ENCODE measurements at regions not wholly inside any gene's neighbourhood (a gene's known extent, or its start where the extent isn't known, plus 50 kb on each side); places are given as distances from the start of the nearest gene placed in this dataset.

GRCh38 chr1:109827466-109827865 lies 63.7 kb upstream of the EPS8L3 start (continued):
- TF ChIP-seq GRHL2 (CRISPR knock-in tag; IDR thresholded peaks at IDR 0.05; ENCODE audit: insufficient replicate concordance, severe bottlenecking), result no peak

DNA sequence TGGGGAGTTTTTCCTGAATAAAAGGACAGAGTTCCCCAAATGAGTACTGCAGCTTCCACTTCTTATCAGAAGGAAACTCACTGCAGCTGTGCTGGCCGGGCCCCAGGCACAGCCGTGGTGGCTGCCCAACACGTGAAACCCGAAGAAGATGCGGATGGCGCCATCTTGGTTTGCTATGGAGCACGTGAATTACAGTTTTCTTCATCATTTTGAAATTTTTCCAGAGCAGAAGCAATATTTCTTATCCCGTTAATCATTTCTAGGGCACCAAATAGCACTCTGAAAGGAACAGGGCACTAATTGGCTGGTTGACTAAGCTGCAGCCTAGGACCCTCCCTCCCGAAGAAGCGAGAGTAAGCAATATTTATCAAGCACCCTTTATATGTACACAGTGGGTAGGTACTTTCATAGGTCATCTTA lies 63.2 kb upstream of the EPS8L3 start:
- TF ChIP-seq EMX1 (CRISPR knock-in tag; IDR thresholded peaks at IDR 0.05) (no peak), RELA (CRISPR knock-in tag; IDR thresholded peaks at IDR 0.05; ENCODE audit: borderline replicate concordance) (no peak), SMAD3 (CRISPR knock-in tag; IDR thresholded peaks at IDR 0.05; ENCODE audit: borderline replicate concordance) (no peak), NFYB (CRISPR knock-in tag; conservative IDR thresholded peaks at IDR 0.05; ENCODE audit: low read depth) (no peak), ZNF263 (CRISPR knock-in tag; IDR thresholded peaks at IDR 0.05; ENCODE audit: low read depth) (no peak), ZNF396 (CRISPR knock-in tag; IDR thresholded peaks at IDR 0.05; ENCODE audit: borderline replicate concordance) (no peak), ESRRA (CRISPR knock-in tag; IDR thresholded peaks at IDR 0.05; ENCODE audit: borderline replicate concordance) (no peak), FOXP1 (CRISPR knock-in tag; IDR thresholded peaks at IDR 0.05; ENCODE audit: borderline replicate concordance) (no peak), CREB1 (CRISPR knock-in tag; IDR thresholded peaks at IDR 0.05) (no peak), ZNF138 (CRISPR knock-in tag; conservative IDR thresholded peaks at IDR 0.05) (no peak), CDX4 (CRISPR knock-in tag; IDR thresholded peaks at IDR 0.05; ENCODE audit: borderline replicate concordance) (no peak), ZNF281 (CRISPR knock-in tag; IDR thresholded peaks at IDR 0.05) (no peak), TEAD1 (CRISPR knock-in tag; IDR thresholded peaks at IDR 0.05) (no peak), SOX15 (CRISPR knock-in tag; IDR thresholded peaks at IDR 0.05) (no peak), ZNF416 (CRISPR knock-in tag; IDR thresholded peaks at IDR 0.05) (no peak), USF2 (CRISPR knock-in tag; IDR thresholded peaks at IDR 0.05) (no peak)
- TF ChIP-seq, protein P1, sequence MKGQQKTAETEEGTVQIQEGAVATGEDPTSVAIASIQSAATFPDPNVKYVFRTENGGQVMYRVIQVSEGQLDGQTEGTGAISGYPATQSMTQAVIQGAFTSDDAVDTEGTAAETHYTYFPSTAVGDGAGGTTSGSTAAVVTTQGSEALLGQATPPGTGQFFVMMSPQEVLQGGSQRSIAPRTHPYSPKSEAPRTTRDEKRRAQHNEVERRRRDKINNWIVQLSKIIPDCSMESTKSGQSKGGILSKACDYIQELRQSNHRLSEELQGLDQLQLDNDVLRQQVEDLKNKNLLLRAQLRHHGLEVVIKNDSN (CRISPR knock-in tag; IDR thresholded peaks at IDR 0.05), result no peak
- TF ChIP-seq, protein P2, sequence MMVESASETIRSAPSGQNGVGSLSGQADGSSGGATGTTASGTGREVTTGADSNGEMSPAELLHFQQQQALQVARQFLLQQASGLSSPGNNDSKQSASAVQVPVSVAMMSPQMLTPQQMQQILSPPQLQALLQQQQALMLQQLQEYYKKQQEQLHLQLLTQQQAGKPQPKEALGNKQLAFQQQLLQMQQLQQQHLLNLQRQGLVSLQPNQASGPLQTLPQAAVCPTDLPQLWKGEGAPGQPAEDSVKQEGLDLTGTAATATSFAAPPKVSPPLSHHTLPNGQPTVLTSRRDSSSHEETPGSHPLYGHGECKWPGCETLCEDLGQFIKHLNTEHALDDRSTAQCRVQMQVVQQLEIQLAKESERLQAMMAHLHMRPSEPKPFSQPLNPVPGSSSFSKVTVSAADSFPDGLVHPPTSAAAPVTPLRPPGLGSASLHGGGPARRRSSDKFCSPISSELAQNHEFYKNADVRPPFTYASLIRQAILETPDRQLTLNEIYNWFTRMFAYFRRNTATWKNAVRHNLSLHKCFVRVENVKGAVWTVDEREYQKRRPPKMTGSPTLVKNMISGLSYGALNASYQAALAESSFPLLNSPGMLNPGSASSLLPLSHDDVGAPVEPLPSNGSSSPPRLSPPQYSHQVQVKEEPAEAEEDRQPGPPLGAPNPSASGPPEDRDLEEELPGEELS (CRISPR knock-in tag; IDR thresholded peaks at IDR 0.05), result no peak
- TF ChIP-seq, protein P3, sequence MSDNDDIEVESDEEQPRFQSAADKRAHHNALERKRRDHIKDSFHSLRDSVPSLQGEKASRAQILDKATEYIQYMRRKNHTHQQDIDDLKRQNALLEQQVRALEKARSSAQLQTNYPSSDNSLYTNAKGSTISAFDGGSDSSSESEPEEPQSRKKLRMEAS (CRISPR knock-in tag; IDR thresholded peaks at IDR 0.05), result no peak
- TF ChIP-seq, protein P4, sequence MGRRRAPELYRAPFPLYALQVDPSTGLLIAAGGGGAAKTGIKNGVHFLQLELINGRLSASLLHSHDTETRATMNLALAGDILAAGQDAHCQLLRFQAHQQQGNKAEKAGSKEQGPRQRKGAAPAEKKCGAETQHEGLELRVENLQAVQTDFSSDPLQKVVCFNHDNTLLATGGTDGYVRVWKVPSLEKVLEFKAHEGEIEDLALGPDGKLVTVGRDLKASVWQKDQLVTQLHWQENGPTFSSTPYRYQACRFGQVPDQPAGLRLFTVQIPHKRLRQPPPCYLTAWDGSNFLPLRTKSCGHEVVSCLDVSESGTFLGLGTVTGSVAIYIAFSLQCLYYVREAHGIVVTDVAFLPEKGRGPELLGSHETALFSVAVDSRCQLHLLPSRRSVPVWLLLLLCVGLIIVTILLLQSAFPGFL (CRISPR knock-in tag; IDR thresholded peaks at IDR 0.05; ENCODE audit: borderline replicate concordance), result no peak
- H3K27ac Mint-ChIP-seq, result no peak overlapping the region
- CTCF ChIA-PET, result interaction anchor here (3.0 kb wide), 1 partner anchor 157 kb away, joined by 11 read pairs; the partner anchor contains the start of gene AHCYL1
- peaks cover 18% of the 10 kb centered on the region for H3K36me3 Mint-ChIP-seq
- peaks cover 17% of the 10 kb centered on the region for H3K4me1 Mint-ChIP-seq
- no peak for DNase-seq (ENCODE audit: low spot score)
- POLR2A ChIA-PET, result no interaction called here
- H3K4me3 Mint-ChIP-seq, result no peak overlapping the region
- ATAC-seq, result no peak
- H3K9me3 Mint-ChIP-seq, result peaks cover 19% of the 10 kb centered on the region
- peaks cover under 1% of the 10 kb centered on the region; the same call in 1 of the 2 replicates for H3K27me3 Mint-ChIP-seq (ENCODE audit: low read depth)
